Dedifferentiated amniotic fluid mesenchymal stem cell (primary cell): ENCODE measurements at regions not wholly inside any gene's neighbourhood (a gene's known extent, or its start where the extent isn't known, plus 50 kb on each side); places are given as distances from the start of the nearest gene placed in this dataset.

Experiments
- DNase-seq: peaks from one replicate; pipeline ENCODE4 v3.0.0-alpha.2; 2016; ENCODE audit errors: extremely low spot score

- DNase-seq, result no peak
Measured at GRCh38 chrX:39853417-39854030, 244.2 kb downstream of the BCOR start.

DNA sequence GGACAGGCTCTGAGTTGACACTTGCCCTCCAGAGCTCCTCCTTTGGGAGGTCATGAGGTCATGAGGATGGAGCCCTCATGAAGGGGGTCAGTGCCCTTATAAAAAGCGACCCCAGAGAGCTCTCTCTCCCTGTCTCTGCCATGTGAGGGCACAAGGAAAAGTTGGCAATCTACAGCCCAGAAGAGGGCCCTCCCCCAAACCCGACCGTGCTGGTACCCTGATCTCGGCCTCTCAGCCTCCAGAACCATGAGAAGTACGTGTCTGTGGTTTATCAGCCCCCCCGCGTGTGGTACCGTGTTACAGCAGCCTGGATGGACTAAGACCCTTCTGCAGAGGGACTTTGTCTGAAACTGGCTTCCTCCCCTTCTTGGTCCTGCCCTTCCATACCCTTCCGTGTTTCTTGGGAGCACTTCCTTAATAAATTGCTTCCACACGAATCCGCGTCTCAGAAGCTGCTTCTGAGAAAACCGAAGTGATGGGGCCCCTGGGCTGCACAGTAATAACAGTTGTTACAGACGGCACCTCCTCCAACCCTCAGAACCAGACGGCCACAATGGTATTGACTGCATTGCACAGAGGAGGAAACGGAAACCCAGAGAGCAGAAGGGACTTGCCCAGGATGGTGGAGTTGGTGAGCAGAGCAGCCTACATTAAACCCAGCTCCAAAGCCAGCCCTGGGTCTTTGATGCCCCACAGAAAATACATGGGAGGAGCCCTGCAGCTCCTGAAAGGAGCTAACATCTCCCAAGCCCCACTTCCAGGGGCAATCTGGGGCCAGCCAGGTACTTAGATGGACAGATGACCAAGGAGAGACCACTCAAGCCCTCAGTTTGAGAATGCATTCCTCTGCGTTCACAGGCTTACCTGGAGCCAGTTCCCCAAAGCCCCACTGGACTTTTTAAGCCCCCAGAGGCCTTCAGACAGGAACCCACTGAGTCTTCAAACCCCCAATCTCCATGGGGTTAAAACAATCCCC, 242.7 kb downstream of the BCOR start:
- no peak for DNase-seq

DNA sequence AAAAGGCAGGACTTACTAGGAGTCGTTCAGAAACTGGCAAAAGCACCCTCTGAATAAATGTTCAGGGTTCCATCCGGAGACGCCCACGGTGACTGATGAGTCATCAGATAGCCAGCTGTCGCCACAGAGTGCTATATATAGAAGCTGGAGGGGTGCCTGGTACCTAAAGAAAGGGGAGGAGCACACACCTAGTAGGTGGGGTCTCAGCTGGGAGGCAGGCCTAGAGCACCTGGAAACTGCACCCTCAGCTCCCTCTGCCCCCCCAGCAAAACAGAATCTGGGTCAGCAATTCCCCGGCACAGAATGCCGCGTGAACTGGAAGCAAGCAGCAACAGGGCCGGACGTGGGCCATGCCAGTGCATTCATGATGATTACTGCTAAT, 242.0 kb downstream of the BCOR start:
- no peak for DNase-seq

GRCh38 chrX:39856472-39857121, 241.2 kb downstream of the BCOR start:
- DNase-seq, result no peak

DNA sequence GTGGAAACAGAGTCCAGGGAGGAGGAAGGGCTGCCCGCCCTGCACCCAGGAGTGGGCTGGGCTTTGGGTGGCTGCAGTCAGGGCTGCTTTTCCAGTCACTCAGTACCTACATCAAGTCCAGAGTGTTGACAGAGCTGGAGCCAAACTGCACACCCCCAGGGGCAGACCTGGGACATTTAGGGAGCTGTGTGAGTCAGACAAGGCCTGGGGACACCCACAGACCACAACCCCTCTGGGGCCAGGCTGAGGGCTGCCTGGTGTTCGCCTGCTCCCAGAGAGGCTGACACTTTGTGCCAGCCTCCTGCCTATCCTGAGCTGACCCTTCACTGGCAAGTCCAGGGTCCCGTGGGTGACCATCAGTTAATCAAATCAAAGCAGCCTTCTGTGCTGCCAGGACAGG, 240.0 kb downstream of the BCOR start:
- DNase-seq, result no peak

GRCh38 chrX:39859991-39860861, 237.5 kb downstream of the BCOR start:
- DNase-seq, result no peak

DNA sequence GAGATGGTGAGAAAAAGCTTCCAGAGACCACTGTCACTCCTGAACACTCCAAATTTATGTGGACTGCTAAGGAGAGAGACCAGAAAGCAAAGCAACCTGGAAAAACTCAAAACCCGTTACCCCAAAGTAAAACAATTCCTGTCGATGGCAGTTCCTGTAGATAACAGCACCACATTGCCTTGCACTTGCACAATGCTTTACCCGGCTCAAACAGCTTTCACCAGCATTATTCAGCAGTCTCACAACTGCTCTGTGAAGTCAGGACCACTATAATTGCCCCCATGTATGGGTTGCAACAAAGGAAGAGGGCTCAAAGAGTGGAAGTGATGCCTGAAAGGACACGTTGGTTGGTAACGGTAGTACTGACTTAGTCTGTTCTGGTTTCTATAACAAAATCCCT, 234.8 kb downstream of the BCOR start:
- no peak for DNase-seq

DNA sequence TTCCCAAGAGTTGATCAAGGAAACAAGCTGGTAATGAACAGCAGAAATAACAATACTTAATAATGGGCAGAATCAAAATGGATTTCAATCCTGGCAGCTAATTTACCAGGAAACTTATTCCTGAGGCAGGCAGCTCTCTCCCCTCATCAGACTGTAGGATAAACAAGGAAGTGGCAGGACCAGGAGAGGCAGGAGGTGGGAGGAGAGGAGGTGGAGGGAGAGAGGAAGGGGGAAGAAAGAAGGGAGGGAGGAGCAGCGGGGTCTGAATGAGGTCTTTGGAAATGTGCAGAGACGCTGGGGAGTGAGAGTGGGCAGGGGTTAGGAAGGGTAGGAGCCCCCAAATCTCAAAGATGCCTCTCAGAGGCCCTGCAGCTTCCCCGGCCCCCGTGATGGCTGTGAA, 231.5 kb downstream of the BCOR start:
- DNase-seq, result no peak

DNA sequence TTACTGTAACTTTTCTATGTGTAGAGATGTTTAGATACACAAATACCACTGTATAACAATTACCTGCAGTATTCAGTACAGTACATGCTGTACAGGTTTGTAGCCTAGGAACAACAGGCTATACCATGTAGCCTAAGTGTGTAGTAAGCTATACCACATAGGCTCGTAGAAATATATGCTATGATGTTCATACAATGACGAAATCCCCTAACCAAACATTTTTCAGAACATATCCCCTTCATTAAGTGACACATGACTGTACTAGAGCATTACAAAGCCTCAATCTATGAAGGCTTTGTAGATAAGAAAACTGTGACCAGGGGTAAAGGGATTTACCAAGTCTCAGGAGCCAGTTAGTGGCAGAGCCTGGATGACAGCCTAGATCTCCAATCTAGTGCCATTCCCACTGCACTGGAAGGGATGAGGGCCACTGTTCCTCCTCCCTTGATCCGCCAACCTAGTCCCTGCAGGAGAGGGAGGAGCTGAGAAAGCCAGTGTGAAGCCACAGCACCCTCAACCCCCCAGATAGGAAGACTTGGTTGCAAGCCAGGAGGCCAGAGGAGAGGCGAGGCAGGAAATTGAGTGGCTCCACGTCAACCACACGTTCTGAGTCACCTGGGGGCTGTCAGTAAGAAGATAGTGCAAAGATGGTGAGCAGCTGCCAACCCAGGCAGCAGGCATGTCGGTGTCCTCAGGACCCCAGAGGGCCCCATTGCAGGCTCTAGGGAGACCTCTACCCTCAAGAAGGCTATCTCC, 227.7 kb downstream of the BCOR start:
- no peak for DNase-seq

GRCh38 chrX:39871648-39872047, 226.1 kb downstream of the BCOR start:
- DNase-seq, result no peak

GRCh38 chrX:39873117-39873516, 224.6 kb downstream of the BCOR start:
- no peak for DNase-seq

DNA sequence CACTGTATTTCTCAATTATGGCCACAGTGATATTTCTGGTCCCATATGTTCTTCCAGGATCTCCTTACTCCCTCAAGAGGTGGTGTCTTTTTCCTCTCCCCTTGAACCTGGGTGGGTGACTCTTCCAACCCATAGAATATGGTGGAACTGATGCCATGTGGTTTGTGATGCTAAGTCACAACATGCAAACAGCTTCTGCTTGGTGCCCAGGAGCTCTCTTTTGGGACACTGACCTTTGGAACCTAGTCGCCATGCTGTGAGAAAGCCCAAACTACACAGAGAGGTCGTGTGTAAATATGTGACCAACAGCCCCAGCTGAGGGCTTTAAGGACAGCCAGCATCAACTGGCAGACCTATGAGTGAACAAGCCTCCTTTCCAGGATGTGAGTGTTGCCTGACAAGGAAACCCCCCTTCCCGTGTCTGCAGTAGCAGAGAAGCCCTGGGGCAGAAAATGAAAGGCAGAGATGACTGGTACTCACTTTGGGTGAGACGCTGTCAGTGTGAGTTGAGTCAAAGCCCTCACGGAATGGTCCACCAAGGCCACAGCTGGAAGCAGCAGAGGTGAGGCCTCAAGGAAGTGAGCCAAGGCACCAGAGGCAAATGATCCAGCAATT, 223.4 kb downstream of the BCOR start:
- no peak for DNase-seq

DNA sequence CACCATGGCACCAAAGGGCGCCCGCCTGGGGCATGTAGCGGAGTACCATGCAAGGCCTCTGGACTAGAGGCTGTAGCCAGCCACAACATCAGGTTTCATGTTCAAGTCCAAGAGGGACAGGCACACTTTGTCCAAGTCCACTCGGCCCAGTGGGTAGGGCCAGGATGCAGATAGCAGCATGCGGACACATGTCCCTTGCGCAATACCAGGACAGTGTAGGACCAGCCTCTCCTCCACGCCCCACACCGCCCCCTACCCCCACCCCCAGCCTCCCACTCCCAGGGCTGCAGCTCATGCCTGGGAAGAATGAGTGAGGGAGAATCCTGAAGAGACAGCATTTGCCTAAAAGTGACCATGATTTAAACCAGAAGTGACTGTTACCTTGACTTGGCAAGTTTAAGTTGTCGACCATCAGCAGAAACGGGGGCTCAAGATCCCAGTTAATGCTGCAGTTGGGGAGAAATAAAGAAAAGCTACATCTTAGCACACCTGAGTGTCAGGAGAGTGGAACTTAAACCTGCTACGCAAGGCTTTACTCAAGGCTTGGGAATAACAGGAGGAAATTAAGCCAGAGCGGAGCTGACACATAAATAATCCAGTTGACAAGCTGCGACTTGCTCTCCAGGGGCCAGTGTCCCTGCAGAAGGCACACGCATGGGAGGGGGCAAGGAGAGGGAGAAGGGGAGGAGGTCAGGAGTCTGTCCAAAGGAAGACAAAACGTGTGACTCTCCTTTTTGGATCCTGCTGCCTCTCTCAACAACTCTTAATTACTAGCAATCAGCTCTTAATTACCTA, 221.7 kb downstream of the BCOR start:
- DNase-seq, result no peak

GRCh38 chrX:39877905-39878304, 219.9 kb downstream of the BCOR start:
- no peak for DNase-seq

GRCh38 chrX:39883666-39884065, 214.1 kb downstream of the BCOR start:
- DNase-seq, result no peak

DNA sequence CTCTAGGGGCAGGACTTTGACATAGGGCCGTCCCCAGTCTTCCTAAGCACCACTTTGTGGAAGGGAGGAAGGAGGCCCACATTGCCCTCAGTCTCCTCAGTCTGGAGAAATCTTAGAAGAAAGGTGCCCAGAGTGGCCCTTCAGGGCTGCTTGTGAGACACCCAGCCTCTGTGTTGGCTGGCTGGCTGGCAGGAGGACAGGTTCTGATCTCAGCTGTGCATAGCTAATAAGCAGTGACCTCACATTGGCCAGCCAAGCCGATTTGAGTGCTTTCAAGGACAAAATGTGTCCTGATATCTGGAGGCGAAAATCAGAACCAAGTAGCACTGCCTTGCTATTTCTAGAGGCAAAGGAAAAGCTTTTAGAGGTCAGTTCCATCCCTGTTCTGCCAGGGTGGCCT, 211.5 kb downstream of the BCOR start:
- no peak for DNase-seq

- DNase-seq, result no peak
Measured at GRCh38 chrX:39888730-39889129, 209.0 kb downstream of the BCOR start.

DNA sequence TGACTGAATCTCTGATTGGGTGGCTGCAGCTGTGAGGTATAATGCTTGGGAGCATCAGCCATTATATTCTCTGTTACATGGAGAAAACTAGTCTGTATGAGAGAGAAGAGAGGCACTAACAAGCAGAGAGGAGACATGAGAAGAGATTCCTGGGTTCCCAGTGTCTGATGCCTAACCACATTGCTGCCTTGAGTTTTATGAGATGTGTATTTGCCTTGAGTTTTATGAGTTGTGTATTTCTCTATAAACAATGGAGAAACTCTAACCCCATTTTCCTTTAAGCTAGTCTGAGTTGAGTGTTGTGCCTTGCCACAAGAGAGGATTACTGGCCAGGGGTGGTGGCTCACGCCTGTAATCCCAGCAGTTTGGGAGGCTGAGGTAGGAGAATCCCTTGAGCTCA, 208.1 kb downstream of the BCOR start:
- DNase-seq, result no peak

DNA sequence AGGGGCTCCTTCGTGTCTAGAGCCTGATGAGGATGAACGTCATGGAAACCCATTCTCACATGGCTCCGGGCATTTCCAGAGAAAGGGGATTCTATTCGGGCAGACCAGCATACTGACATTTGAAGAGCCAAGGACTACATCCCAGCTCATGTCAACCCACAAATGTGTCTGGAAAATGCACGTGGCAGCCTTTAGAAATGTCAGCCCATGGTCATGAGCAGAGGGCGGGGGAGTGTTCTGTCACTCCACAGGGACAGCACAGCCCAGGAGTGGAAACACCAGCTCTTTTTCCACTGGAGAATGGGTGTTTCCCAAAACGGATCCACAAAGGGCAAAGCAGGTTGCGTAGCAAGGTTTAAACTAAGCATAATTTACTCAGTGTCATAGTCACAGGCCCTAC, 207.0 kb downstream of the BCOR start:
- no peak for DNase-seq

GRCh38 chrX:39891781-39892180, 206.0 kb downstream of the BCOR start:
- DNase-seq, result no peak
